D341Med (cell line): ENCODE measurements at regions not wholly inside any gene's neighbourhood (a gene's known extent, or its start where the extent isn't known, plus 50 kb on each side); places are given as distances from the start of the nearest gene placed in this dataset.
"Not testable (repeated sequence)": the region's sequence is repeated elsewhere in the genome, so short reads cannot be mapped to it uniquely, and the experiment has no call there.

Source experiments
- DNase-seq: peaks from one replicate; pipeline ENCODE4 v3.0.0; 2012; ENCODE audit warnings: low spot score

GRCh38 chr4:169934794-169935429 lies 91.3 kb downstream of the MFAP3L start:
- no peak for DNase-seq

DNA sequence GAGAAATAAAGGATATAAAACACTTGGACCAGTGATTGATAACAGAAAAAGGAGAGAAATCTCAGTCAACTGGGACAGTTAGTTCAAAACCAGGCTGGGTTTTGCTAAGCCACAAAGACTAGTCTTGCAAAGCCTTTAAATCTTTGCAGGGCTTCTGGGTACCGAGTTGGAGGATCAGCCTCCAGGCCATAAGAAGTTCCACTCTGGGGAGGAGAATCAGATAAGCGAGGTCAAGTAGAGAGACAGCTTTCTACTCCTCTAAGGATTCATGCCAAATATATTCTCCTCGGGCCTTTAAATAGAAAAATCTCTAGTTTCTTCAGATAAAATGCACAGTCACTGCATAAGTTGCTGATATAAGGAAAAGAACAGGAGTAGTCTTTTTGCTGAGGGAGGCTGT lies 92.7 kb downstream of the MFAP3L start:
- no peak for DNase-seq

- no peak for DNase-seq
These were observed 94.2 kb downstream of the MFAP3L start for GRCh38 chr4:169931964-169932363.

- DNase-seq = not testable (repeated sequence)
These were observed 95.4 kb downstream of the MFAP3L start for GRCh38 chr4:169930755-169931154.

- no peak for DNase-seq
These were observed 98.9 kb downstream of the MFAP3L start for GRCh38 chr4:169927280-169927679.

DNA sequence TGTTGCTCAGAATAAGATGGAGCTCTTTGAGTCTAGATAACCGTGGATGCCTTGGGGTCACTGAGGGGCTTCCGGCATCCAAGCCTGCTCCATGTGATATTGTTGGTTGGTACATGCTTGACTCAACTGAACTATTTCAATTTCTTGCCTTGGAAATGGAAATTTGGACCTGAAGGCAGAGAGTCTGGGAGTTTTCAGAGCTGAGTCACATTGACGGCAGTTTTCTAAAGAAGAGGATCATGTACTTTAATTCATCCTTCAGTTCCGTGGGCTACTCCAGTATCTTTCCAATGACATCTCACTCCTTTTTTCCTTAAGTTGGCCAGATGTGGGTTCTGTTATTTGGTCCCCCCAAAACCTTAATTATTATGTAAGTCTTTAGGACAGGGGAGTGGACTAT lies 100.5 kb downstream of the MFAP3L start:
- no peak for DNase-seq

DNA sequence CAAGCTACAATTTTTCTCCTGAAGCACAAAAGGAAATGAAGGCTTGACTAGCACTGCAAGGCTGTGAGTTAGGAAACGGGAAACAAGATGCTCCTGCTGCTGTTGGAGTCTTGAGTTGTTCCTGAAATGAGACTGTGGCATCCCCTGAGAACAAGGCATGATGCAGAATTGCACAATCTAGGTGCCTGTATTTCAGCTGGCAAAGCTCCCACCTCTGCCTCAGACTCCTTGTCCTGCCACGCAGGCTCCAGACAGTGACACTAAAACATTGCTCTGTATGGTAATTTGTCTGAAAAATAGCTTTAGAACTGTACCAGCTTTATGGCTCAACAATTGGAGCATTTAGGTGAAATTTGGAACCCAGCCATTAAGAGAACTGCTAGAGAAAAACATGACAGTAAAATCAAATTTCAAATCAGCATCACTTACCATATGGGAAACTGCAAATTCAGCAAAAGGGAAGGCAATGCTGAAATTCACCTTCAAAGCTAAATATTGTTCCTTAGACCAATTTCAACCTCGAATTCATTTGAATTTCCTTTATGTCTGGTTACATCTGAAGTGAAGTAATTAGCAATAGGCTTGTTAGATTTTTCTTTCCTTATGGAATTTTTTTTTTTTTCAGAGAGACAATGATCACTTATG lies 103.4 kb downstream of the MFAP3L start:
- no peak for DNase-seq

GRCh38 chr4:169921732-169922131 lies 104.5 kb downstream of the MFAP3L start:
- DNase-seq = no peak

GRCh38 chr4:169921237-169921636 lies 105.0 kb downstream of the MFAP3L start:
- DNase-seq = no peak

DNA sequence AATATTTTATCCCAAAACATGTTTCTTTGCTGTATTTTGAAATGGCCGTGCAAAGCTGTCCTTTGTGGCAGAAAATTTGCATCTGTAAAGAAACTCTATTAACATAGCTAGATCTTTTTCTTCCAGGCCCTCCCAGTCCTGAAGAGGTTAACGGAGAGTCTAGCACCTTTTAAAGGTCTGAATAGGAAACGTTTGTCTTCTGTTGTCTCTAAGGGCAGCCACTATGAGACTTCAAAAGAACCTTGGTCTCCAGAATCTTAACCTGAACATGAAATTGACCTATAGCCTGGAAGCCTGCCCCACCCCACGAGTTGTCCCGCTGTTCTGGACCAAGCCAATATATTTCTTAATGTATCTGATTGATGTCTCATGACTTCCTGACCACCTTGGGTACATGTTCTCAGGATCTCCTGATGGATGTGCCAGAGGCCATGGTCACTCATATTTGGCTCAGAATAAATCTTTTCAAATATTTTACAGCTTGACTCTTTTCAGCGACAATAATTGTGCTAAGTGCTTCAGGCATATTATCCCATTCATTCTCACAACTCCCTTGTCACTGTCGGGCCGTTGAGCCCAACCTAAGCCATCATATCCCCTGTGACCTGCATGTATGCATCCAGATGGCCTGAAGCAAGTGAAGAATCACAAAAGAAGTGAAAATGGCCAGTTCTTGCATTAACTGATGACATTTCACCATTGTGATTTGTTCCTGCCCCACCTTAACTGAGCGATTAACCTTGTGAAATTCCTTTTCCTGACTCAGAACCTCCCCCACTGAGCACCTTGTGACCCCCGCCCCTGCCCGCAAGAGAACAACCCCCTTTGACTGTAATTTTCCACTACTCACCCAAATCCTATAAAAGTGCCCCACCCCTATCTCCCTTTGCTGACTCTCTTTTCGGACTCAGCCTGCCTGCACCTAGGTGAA lies 106.7 kb downstream of the MFAP3L start:
- not testable (repeated sequence) for DNase-seq

DNA sequence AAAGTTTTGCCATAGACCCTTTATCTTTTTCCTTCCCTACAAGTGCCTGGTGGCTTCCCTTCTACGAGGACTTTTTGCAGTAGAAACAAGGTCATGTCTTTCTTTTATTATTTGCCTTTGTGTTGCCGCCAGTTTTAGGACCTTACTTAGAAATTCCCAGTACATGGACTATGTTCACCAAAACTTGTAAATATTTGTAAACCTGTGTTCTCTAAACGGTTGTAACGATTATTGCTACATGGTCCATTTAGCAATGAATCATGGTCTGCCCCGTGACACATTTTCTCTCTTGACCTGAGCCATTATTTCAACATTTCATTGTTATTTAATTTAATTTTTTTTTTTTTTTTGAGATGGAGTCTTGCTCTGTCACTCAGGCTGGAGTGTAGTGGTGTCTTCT lies 110.7 kb downstream of the MFAP3L start:
- no peak for DNase-seq

DNA sequence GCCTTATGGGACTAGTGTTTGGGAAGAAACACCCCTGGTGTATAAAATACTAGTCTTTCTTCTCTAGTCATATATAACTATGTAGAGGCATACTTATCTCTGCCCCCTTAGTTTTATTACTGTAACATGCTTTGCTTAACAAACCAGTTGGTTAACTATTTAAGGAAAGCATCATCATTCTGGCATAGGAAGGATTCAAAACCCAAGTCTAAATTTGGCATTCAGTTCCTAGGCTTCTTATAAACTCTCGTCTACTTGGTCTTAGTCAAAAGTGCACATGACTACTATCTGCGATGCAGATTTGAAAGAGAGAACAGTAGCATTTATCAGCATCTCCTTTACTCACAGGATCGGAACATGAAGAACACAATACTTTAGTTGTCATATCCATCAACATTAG lies 111.3 kb downstream of the MFAP3L start:
- DNase-seq = no peak

GRCh38 chr4:169912996-169913395 lies 113.2 kb downstream of the MFAP3L start:
- DNase-seq = no peak

- no peak for DNase-seq
These were observed 116.3 kb downstream of the MFAP3L start for GRCh38 chr4:169909897-169910296.

DNA sequence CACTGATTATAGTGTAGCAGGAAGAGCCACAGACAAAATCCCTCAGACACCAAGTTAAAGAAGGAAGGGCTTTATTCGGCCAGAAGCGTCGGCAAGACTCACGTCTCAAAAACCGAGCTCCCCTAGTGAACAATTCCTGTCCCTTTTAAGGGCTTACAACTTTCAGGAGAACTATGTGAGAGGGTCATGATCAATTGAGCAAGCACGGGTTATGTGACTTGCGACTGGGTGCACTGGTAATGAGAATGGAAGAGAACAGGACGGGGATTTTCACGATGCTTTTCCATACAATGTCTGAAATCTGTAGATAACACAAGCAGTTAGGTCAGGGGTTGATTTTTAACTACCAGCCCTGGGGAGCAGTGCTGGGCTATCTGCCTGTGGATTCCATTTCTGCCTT lies 116.7 kb downstream of the MFAP3L start:
- DNase-seq = no peak

GRCh38 chr4:169907705-169908104 lies 118.5 kb downstream of the MFAP3L start:
- no peak for DNase-seq

- DNase-seq = no peak
These were observed 119.4 kb downstream of the MFAP3L start for GRCh38 chr4:169906821-169907220.

DNA sequence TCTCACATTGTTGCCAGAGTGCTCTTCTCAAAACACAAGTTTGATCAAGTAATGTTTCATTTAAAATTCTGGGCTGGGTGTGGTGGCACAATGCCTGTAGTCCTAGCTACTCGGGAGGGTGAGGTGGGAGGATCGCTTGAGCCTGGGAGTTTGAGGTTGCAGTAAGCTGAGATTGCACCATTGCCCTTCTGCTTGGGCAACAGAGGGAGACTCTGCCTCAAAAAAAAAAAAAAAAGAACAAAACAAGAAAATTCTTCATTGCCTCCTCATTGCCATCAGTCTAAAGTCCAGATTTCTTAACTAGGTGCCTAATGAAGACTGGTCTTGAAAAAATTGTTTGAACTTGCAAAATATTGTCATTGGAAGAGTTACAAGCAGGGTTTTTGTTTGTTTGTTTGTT lies 120.1 kb downstream of the MFAP3L start:
- no peak for DNase-seq

GRCh38 chr4:169902658-169903345 lies 123.4 kb downstream of the MFAP3L start:
- no peak for DNase-seq

DNA sequence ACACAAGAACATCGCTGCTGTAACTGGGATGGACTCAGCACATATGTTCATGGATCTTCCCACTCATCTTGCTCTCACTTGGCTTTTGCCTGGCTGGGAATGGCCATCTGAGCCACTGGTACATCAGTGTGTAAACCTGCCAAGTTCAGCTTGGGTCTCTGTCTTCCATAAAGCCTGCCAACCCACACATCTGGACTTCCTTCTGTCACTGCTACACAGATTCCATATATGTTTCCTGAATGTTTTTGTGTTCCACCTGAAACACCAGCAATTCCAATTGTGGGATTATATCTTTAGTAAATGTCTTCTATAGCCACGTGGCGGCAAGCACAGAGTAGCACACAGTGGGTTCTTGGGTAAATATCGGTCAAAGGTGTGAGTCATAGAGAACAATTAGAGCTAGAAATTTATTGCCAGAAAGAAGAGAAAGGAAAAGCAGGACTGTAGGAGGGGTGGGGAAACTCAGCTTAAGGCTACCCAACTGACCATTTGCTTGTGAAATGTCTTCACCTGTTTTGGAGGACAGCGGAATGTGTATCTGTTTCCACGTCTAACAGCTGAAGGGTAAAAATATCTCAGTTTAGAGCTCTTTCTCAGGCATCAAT lies 125.9 kb downstream of the MFAP3L start:
- DNase-seq = no peak

- DNase-seq = no peak
These were observed 126.9 kb downstream of the MFAP3L start for GRCh38 chr4:169899295-169899694.

DNA sequence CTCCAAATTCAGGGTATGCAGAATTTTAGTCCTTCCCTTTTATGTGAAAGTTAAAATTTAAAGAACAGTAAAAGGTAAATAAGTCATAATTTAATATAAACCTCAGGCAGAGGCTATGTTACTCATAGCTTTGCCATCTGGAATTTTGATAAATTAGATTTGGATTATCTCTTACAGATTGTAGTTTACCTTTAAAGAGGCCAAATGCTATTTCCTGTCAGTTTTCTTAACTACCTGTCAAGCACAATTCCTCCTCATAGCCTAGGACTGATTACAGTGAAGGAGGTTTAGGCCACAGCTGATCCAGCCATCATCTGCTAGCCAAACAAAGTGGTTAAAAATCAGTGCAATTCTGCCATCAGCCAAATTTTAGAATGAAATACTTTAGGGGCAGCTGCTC lies 128.1 kb downstream of the MFAP3L start:
- DNase-seq = no peak
